Fibroblast of the aortic adventitia (primary cell): ENCODE measurements at regions not wholly inside any gene's neighbourhood (a gene's known extent, or its start where the extent isn't known, plus 50 kb on each side); places are given as distances from the start of the nearest gene placed in this dataset.
"Not testable (repeated sequence)": the region's sequence is repeated elsewhere in the genome, so short reads cannot be mapped to it uniquely, and the experiment has no call there.

Experiments used
- DNase-seq: peaks from one replicate; pipeline ENCODE4 v3.0.0-alpha.2; 2010; ENCODE audit warnings: low read depth
- H3K4me3 ChIP-seq: 2 replicates; pipeline ENCODE4 v1.5.1; 2011; ENCODE audit warnings: low read depth, mild to moderate bottlenecking, control low read depth, low read length, moderate library complexity
- TF ChIP-seq, protein P1 (sequence below): IDR thresholded peaks from 2 replicates; pipeline ENCODE4 v1.5.1; 2011; ENCODE audit warnings: mild to moderate bottlenecking, low read length, control low read depth, inconsistent platforms; ENCODE audit not compliant: insufficient read depth

DNA sequence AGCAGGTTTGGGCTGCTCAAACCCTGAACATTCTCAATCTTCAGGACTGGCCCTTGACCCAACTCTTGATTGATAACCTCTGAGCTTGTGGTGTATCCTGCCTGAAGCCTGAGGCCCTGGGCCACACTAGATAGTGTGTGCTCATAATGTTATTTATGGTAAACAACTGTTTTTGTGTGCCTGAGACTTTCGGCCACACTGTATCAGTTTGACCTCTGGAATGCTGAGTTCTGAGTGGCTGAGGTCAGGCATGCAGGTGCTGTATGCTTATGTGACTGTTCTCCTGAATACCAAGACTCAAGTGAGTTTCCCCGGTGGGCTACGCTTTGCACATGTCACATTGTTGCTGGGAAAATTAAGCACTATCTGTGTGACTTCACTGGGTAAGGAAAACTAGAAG, 82.2 kb upstream of the RMP24 start:
- no peak for DNase-seq
- no peak overlapping the region for H3K4me3 ChIP-seq
- TF ChIP-seq, protein P1, sequence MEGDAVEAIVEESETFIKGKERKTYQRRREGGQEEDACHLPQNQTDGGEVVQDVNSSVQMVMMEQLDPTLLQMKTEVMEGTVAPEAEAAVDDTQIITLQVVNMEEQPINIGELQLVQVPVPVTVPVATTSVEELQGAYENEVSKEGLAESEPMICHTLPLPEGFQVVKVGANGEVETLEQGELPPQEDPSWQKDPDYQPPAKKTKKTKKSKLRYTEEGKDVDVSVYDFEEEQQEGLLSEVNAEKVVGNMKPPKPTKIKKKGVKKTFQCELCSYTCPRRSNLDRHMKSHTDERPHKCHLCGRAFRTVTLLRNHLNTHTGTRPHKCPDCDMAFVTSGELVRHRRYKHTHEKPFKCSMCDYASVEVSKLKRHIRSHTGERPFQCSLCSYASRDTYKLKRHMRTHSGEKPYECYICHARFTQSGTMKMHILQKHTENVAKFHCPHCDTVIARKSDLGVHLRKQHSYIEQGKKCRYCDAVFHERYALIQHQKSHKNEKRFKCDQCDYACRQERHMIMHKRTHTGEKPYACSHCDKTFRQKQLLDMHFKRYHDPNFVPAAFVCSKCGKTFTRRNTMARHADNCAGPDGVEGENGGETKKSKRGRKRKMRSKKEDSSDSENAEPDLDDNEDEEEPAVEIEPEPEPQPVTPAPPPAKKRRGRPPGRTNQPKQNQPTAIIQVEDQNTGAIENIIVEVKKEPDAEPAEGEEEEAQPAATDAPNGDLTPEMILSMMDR: no peak

DNA sequence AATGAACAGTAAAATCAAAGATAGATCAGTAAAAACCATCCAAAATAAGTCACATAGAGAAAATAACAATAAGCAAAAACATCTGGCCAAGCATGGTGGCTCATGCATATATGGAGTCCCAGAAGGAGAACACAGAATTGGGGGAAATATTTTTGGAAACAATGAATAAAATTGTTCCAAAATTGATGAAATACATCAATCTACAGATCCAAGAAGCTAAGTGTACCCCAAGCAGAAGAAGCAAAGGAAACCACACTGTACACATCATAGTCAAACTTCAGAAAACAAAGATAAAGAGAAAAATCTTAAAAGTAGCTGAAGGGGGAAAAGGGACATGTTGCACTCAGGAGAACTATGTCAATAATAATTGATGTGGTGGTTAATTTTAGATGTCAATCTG, 80.4 kb upstream of the RMP24 start:
- no peak overlapping the region for H3K4me3 ChIP-seq
- no peak for DNase-seq
- TF ChIP-seq, protein P1: no peak

DNA sequence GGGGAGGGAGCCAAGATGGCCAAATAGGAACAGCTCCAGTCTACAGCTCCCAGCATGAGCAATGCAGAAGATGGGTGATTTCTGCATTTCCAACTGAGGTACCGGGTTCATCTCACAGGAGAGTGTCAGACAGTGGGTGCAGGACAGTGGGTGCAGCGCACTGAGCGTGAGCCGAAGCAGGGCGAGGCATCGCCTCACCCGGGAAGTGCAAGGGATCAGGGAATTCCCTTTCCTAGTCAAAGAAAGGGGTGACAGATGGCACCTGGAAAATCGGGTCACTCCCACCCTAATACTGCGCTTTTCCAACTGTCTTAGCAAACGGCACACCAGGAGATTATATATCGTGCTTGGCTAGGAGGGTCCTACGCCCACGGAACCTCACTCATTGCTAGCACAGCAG, 75.0 kb upstream of the RMP24 start:
- DNase-seq, H3K4me3 ChIP-seq: not testable (repeated sequence)

DNA sequence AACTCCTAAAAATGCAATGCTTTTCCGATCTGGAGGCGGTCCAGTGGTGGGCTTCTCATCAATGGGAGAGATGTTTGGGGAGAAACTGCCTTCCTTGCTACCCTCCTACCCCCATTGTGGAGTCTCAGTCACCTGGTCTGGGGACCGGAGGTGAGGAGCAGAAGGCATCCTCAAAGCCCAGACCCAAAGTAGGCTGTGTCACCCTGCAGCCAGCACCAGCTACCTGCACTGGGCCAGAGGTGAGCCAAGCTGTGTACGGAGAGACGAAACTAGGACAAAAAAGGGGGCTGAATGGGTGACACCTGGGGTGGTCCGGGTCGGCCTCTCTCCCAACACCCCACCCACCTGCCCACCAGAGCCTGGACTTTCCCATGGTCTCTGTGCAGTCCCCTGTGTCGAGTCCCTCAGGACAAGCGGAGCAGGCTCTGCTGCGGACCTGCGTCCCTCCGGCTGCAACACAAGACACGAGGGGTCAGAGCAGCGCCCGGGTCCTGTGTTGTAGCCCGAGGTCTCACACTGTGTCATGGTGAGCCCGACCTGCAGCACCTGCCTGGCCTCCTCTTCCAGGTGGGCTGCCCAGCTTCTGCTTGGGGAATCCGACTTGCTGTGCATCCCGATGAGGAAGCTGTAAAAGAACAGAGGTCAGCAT, 68.0 kb upstream of the RMP24 start:
- no peak overlapping the region for H3K4me3 ChIP-seq
- TF ChIP-seq, protein P1: no peak
- DNase-seq: no peak

DNA sequence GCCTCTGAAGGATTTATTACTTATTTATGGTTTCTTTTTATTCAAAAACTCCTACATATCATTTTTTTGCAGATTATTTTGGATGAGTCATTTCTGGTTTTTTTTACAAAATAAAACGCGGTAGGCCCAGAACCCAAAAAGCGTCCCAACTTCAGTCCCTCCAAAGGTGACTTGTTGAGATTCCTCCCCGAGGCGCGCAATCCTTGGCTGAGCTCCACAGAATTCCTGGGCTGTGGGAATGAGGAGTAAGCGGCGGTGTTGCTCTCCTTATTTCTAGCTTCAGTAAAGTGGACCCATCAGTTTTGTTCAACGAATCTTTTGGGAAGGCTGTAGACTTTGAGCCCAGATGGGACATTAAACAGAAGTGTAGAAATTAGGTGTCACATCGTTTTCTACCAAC, 67.0 kb upstream of the RMP24 start:
- TF ChIP-seq, protein P1: no peak
- DNase-seq: no peak
- no peak overlapping the region for H3K4me3 ChIP-seq

DNA sequence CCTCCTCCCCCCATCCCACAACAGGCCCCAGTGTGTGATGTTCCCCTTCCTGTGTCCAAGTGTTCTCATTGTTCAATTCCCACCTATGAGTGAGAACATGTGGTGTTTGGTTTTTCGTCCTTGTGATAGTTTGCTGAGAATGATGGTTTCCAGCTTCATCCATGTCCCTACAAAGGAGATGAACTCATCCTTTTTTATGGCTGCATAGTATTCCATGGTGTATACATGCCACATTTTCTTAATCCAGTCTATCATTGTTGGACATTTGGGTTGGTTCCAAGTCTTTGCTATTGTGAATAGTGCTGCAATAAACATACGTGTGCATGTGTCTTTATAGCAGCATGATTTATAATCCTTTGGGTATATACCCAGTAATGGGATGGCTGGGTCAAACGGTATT, 66.2 kb upstream of the RMP24 start:
- H3K4me3 ChIP-seq, DNase-seq: not testable (repeated sequence)

DNA sequence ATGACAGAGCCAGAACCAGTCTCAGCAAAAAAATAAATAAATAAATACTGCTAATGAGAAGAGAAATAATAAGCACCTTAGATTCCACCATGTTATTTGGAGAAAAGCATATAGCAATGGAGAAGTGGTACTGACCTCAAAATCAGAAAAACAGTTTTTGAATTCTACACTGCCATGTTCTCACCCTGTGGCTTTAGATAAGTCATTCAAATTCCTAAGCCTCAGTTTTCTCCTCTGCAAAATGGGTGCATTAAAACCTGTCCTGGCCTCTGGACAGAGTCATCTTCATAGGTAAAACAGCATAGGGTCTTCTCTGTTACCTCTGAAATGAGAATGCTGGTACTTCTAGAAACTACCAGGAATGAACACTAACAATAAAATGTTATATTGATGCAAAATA, 62.2 kb upstream of the RMP24 start:
- TF ChIP-seq, protein P1: no peak
- no peak for DNase-seq

DNA sequence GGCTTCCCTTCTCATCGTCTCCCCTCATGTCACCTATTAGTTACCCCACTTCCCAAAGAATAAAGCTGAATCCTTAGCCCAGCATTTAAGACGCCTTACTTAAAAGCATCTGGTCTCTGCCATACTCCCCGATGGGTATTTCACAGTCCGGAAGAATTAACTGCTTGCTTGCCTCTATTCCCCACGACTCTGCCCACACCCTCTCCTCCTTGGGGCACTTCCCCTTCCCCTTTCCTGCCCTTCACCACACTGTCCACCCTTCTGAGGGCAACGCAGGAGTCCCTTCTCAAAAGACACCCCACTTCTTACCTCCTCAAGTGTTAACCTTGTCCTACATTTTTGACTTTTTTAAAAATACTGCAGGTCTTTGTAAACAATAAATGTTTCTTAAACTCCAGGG, 60.1 kb upstream of the RMP24 start:
- no peak overlapping the region for H3K4me3 ChIP-seq
- DNase-seq: no peak
- TF ChIP-seq, protein P1: no peak

More for the DNA sequence above, 62.2 kb upstream of the RMP24 start:
- H3K4me3 ChIP-seq: no peak overlapping the region
